ENCODE measurements at regions not wholly inside any gene's neighbourhood (a gene's known extent, or its start where the extent isn't known, plus 50 kb on each side); places are given as distances from the start of the nearest gene placed in this dataset.
"Not testable (repeated sequence)": the region's sequence is repeated elsewhere in the genome, so short reads cannot be mapped to it uniquely, and the experiment has no call there.

- intact Hi-C loops (cut with micrococcal nuclease), result no loop called here
- Mint-ChIP-seq H3K27me3 (ENCODE audit: insufficient read depth, unreplicated experiment) (peaks cover 13% of the 10 kb centered on the region), H3K27ac (ENCODE audit: low read depth, unreplicated experiment) (no peak overlapping the region), H3K9me3 (ENCODE audit: unreplicated experiment) (no peaks in the 10 kb centered on the region), H3K36me3 (ENCODE audit: insufficient read depth, unreplicated experiment) (no peaks in the 10 kb centered on the region), H3K4me1 (ENCODE audit: insufficient read depth, unreplicated experiment) (no peaks in the 10 kb centered on the region), H3K4me3 (ENCODE audit: unreplicated experiment) (no peak overlapping the region)
- peak; percentile 5 for DNase-seq (ENCODE audit: unreplicated experiment)
- ChIA-PET CTCF (interaction anchor here (0.6 kb wide), 1 partner anchor 10 kb away, joined by 3 read pairs; no protein-coding TSS in a partner anchor), POLR2A (interaction anchor here (0.6 kb wide), 1 partner anchor 15 kb away, joined by 3 read pairs; no protein-coding TSS in a partner anchor)
- no TSS peak for BruUV-seq (replicated peaks)
- TF ChIP-seq, protein P1, sequence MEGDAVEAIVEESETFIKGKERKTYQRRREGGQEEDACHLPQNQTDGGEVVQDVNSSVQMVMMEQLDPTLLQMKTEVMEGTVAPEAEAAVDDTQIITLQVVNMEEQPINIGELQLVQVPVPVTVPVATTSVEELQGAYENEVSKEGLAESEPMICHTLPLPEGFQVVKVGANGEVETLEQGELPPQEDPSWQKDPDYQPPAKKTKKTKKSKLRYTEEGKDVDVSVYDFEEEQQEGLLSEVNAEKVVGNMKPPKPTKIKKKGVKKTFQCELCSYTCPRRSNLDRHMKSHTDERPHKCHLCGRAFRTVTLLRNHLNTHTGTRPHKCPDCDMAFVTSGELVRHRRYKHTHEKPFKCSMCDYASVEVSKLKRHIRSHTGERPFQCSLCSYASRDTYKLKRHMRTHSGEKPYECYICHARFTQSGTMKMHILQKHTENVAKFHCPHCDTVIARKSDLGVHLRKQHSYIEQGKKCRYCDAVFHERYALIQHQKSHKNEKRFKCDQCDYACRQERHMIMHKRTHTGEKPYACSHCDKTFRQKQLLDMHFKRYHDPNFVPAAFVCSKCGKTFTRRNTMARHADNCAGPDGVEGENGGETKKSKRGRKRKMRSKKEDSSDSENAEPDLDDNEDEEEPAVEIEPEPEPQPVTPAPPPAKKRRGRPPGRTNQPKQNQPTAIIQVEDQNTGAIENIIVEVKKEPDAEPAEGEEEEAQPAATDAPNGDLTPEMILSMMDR (IDR thresholded peaks at IDR 0.05; ENCODE audit: unreplicated experiment), result no peak
These were observed 84.4 kb upstream of the ARMCX2 start for GRCh38 chrX:101744085-101744484.

DNA sequence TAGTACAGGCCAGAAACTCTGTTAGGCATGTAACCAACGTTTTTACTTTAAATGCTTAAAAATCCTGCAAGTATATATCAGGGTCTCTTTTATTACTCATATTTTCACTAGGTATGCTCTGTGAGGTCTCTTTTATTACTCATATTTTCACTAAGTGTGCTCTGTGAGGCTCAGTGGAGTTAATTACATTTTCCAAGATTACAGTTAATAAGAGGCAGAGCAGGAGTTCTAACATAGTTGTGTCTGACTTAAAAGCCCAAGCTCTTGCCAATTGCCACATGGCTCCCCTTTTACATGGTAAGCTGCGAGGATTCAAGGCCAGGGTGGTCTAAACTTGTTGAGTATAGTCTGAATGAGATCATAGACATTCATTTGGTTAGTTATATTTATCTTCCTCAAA lies 81.0 kb upstream of the ARMCX2 start:
- DNase-seq (ENCODE audit: unreplicated experiment), result no peak
- TF ChIP-seq, protein P1 (IDR thresholded peaks at IDR 0.05; ENCODE audit: unreplicated experiment), result no peak
- H3K36me3 Mint-ChIP-seq (ENCODE audit: insufficient read depth, unreplicated experiment), result no peaks in the 10 kb centered on the region
- intact Hi-C loops (cut with micrococcal nuclease), result no loop called here
- peaks cover 33% of the 10 kb centered on the region for H3K27me3 Mint-ChIP-seq (ENCODE audit: insufficient read depth, unreplicated experiment)
- no peaks in the 10 kb centered on the region for H3K9me3 Mint-ChIP-seq (ENCODE audit: unreplicated experiment)
- H3K27ac Mint-ChIP-seq (ENCODE audit: low read depth, unreplicated experiment), result no peak overlapping the region
- no peak overlapping the region for H3K4me3 Mint-ChIP-seq (ENCODE audit: unreplicated experiment)
- no peaks in the 10 kb centered on the region for H3K4me1 Mint-ChIP-seq (ENCODE audit: insufficient read depth, unreplicated experiment)
- POLR2A ChIA-PET, result no interaction called here
- BruUV-seq (replicated peaks), result no TSS peak
- CTCF ChIA-PET, result no interaction called here

DNA sequence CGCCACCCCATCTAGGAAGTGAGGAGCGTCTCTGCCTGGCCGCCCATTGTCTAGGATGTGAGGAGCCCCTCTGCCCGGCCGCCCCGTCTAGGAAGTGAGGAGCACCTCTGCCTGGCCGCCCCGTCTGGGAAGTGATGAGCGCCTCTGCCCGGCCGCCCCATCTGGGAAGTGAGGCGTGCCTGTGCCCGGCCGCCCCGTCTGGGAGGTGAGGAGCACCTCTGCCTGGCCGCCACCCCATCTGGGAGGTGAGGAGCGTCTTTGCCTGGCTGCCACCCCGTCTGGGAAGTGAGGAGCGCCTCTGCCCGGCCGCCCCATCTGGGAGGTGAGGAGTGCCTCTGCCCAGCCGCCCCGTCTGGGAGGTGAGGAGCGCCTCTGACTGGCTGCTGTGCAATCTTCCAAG lies 79.2 kb upstream of the ARMCX2 start:
- intact Hi-C loops (cut with micrococcal nuclease); CTCF ChIA-PET; H3K36me3 Mint-ChIP-seq (ENCODE audit: insufficient read depth, unreplicated experiment); H3K4me3 Mint-ChIP-seq (ENCODE audit: unreplicated experiment); DNase-seq (ENCODE audit: unreplicated experiment); POLR2A ChIA-PET; H3K4me1 Mint-ChIP-seq (ENCODE audit: insufficient read depth, unreplicated experiment); BruUV-seq (replicated peaks); H3K9me3 Mint-ChIP-seq (ENCODE audit: unreplicated experiment); H3K27ac Mint-ChIP-seq (ENCODE audit: low read depth, unreplicated experiment): not testable (repeated sequence)
- H3K27me3 Mint-ChIP-seq (ENCODE audit: insufficient read depth, unreplicated experiment), result peaks cover 44% of the 10 kb centered on the region

DNA sequence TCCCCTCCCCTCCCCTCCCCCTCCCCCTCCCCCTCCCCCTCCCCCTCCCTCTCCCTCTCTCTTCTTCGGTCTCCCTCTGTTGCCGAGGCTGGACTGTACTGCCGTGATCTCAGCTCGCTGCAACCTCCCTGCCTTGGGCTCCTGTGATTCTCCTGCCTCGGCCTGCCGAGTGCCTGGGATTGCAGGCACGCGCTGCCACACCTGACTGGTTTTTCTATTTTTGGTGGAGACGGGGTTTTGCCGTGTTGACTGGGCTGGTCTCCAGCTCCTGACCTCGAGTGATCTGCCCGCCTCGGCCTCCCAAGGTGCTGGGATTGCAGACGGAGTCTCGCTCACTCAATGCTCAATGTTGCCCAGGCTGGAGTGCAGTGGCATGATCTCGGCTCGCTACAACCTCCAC lies 78.8 kb upstream of the ARMCX2 start:
- H3K36me3 Mint-ChIP-seq (ENCODE audit: insufficient read depth, unreplicated experiment); DNase-seq (ENCODE audit: unreplicated experiment); POLR2A ChIA-PET; H3K27ac Mint-ChIP-seq (ENCODE audit: low read depth, unreplicated experiment); H3K9me3 Mint-ChIP-seq (ENCODE audit: unreplicated experiment); BruUV-seq (replicated peaks); H3K4me1 Mint-ChIP-seq (ENCODE audit: insufficient read depth, unreplicated experiment); H3K4me3 Mint-ChIP-seq (ENCODE audit: unreplicated experiment); intact Hi-C loops (cut with micrococcal nuclease); CTCF ChIA-PET: not testable (repeated sequence)
- H3K27me3 Mint-ChIP-seq (ENCODE audit: insufficient read depth, unreplicated experiment), result peaks cover 49% of the 10 kb centered on the region

DNA sequence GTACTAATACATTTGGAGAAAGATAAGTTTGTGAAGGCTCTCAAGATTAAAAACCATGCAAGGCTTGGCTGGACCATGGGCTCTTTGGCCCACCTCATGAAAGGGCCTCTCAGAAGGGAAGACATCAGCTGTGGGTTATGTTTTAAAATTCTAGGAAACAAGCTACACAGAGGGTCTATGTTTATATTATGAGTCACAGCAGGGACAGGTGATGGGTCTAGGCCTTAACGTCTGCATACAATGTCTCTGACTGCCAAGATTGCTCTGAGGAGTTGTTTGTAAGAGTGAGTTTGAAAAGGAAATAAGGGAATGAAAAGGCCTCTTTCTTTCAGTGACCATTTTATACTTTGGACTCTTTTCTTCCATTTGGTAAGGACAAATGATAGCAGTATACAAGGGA lies 77.0 kb upstream of the ARMCX2 start:
- Mint-ChIP-seq H3K27me3 (ENCODE audit: insufficient read depth, unreplicated experiment) (peaks cover 50% of the 10 kb centered on the region), H3K4me1 (ENCODE audit: insufficient read depth, unreplicated experiment) (no peaks in the 10 kb centered on the region), H3K4me3 (ENCODE audit: unreplicated experiment) (no peak overlapping the region), H3K36me3 (ENCODE audit: insufficient read depth, unreplicated experiment) (no peaks in the 10 kb centered on the region), H3K27ac (ENCODE audit: low read depth, unreplicated experiment) (no peak overlapping the region), H3K9me3 (ENCODE audit: unreplicated experiment) (no peaks in the 10 kb centered on the region)
- no TSS peak for BruUV-seq (replicated peaks)
- DNase-seq (ENCODE audit: unreplicated experiment), result no peak
- intact Hi-C loops (cut with micrococcal nuclease), result no loop called here
- TF ChIP-seq, protein P1 (IDR thresholded peaks at IDR 0.05; ENCODE audit: unreplicated experiment), result no peak
- POLR2A ChIA-PET, result no interaction called here
- CTCF ChIA-PET, result interaction anchor here (1.0 kb wide), 1 partner anchor 320 kb away, joined by 3 read pairs; no protein-coding TSS in a partner anchor

Measured in MCF 10A (cell line).